ENCODE measurements at regions not wholly inside any gene's neighbourhood (a gene's known extent, or its start where the extent isn't known, plus 50 kb on each side); places are given as distances from the start of the nearest gene placed in this dataset.

GRCh38 chr3:71987089-71987735, 202.3 kb upstream of the PROK2 start:
- Mint-ChIP-seq H3K27ac (ENCODE audit: low read depth, unreplicated experiment) (no peak overlapping the region), H3K27me3 (ENCODE audit: insufficient read depth, unreplicated experiment) (no peaks in the 10 kb centered on the region), H3K36me3 (ENCODE audit: insufficient read depth, unreplicated experiment) (peaks cover 5% of the 10 kb centered on the region), H3K4me3 (ENCODE audit: unreplicated experiment) (no peak overlapping the region), H3K9me3 (ENCODE audit: unreplicated experiment) (no peaks in the 10 kb centered on the region), H3K4me1 (ENCODE audit: insufficient read depth, unreplicated experiment) (peaks cover 11% of the 10 kb centered on the region)
- POLR2A ChIA-PET: interaction anchor here (0.6 to 0.9 kb wide), 4 partner anchors 21 to 944 kb away, joined by 3 to 4 read pairs (median 3); no protein-coding TSS in a partner anchor
- TF ChIP-seq CTCF (IDR thresholded peaks at IDR 0.05; ENCODE audit: unreplicated experiment): peak; percentile 19
- DNase-seq (ENCODE audit: unreplicated experiment): peak; percentile 39
- intact Hi-C loops (cut with micrococcal nuclease): no loop called here
- BruUV-seq (replicated peaks): no TSS peak
- CTCF ChIA-PET: interaction anchor here (0.6 to 2.7 kb wide), 15 partner anchors 10 to 822 kb away, joined by 3 to 9 read pairs (median 3); no protein-coding TSS in a partner anchor

GRCh38 chr3:71986606-71987005, 201.7 kb upstream of the PROK2 start:
- no peak overlapping the region for H3K27ac Mint-ChIP-seq (ENCODE audit: low read depth, unreplicated experiment)
- H3K27me3 Mint-ChIP-seq (ENCODE audit: insufficient read depth, unreplicated experiment): no peaks in the 10 kb centered on the region
- ChIA-PET CTCF (interaction anchor here (0.6 to 2.7 kb wide), 10 partner anchors 11 to 823 kb away, joined by 3 to 9 read pairs (median 3); no protein-coding TSS in a partner anchor), POLR2A (interaction anchor here (0.6 to 0.9 kb wide), 2 partner anchors 350 to 944 kb away, joined by 3 to 4 read pairs; no protein-coding TSS in a partner anchor)
- peaks cover 15% of the 10 kb centered on the region for H3K4me1 Mint-ChIP-seq (ENCODE audit: insufficient read depth, unreplicated experiment)
- intact Hi-C loops (cut with micrococcal nuclease): no loop called here
- H3K36me3 Mint-ChIP-seq (ENCODE audit: insufficient read depth, unreplicated experiment): peaks cover 5% of the 10 kb centered on the region
- BruUV-seq (replicated peaks): no TSS peak
- H3K9me3 Mint-ChIP-seq (ENCODE audit: unreplicated experiment): no peaks in the 10 kb centered on the region
- TF ChIP-seq CTCF (IDR thresholded peaks at IDR 0.05; ENCODE audit: unreplicated experiment): no peak
- no peak overlapping the region for H3K4me3 Mint-ChIP-seq (ENCODE audit: unreplicated experiment)
- no peak for DNase-seq (ENCODE audit: unreplicated experiment)

GRCh38 chr3:71984843-71985613, 200.1 kb upstream of the PROK2 start:
- no peak overlapping the region for H3K4me3 Mint-ChIP-seq (ENCODE audit: unreplicated experiment)
- ChIA-PET CTCF (interaction anchor here (0.7 to 1.1 kb wide), 4 partner anchors 126 to 422 kb away, joined by 3 to 4 read pairs (median 3); no protein-coding TSS in a partner anchor), POLR2A (no interaction called here)
- H3K27me3 Mint-ChIP-seq (ENCODE audit: insufficient read depth, unreplicated experiment): no peaks in the 10 kb centered on the region
- DNase-seq (ENCODE audit: unreplicated experiment): no peak
- H3K4me1 Mint-ChIP-seq (ENCODE audit: insufficient read depth, unreplicated experiment): peaks cover 15% of the 10 kb centered on the region
- no peak for TF ChIP-seq CTCF (IDR thresholded peaks at IDR 0.05; ENCODE audit: unreplicated experiment)
- no peaks in the 10 kb centered on the region for H3K9me3 Mint-ChIP-seq (ENCODE audit: unreplicated experiment)
- H3K36me3 Mint-ChIP-seq (ENCODE audit: insufficient read depth, unreplicated experiment): peaks cover 5% of the 10 kb centered on the region
- no peak overlapping the region for H3K27ac Mint-ChIP-seq (ENCODE audit: low read depth, unreplicated experiment)
- intact Hi-C loops (cut with micrococcal nuclease): no loop called here
- BruUV-seq (replicated peaks): no TSS peak

- no peak overlapping the region for H3K27ac Mint-ChIP-seq (ENCODE audit: low read depth, unreplicated experiment)
Measured at GRCh38 chr3:71983694-71984093, 198.7 kb upstream of the PROK2 start.

More at GRCh38 chr3:71983694-71984093, 198.7 kb upstream of the PROK2 start:
- H3K36me3 Mint-ChIP-seq (ENCODE audit: insufficient read depth, unreplicated experiment): peaks cover 5% of the 10 kb centered on the region
- intact Hi-C loops (cut with micrococcal nuclease): no loop called here
- H3K27me3 Mint-ChIP-seq (ENCODE audit: insufficient read depth, unreplicated experiment): peaks cover 8% of the 10 kb centered on the region
- H3K4me1 Mint-ChIP-seq (ENCODE audit: insufficient read depth, unreplicated experiment): peaks cover 15% of the 10 kb centered on the region
- H3K4me3 Mint-ChIP-seq (ENCODE audit: unreplicated experiment): no peak overlapping the region
- no peak for DNase-seq (ENCODE audit: unreplicated experiment)
- no peaks in the 10 kb centered on the region for H3K9me3 Mint-ChIP-seq (ENCODE audit: unreplicated experiment)
- ChIA-PET CTCF (interaction anchor here (0.7 to 1.5 kb wide), 6 partner anchors 12 to 836 kb away, joined by 3 to 6 read pairs (median 4); no protein-coding TSS in a partner anchor), POLR2A (interaction anchor here (1.3 kb wide), 1 partner anchor 75 kb away, joined by 3 read pairs; no protein-coding TSS in a partner anchor)
- BruUV-seq (replicated peaks): no TSS peak
- no peak for TF ChIP-seq CTCF (IDR thresholded peaks at IDR 0.05; ENCODE audit: unreplicated experiment)

All from MCF 10A (cell line).